GM23338 (cell line): ENCODE measurements at regions not wholly inside any gene's neighbourhood (a gene's known extent, or its start where the extent isn't known, plus 50 kb on each side); places are given as distances from the start of the nearest gene placed in this dataset.

Experiments
- ATAC-seq: fragments of 200-7000 bp; cut with Tn5 transposase; 3 replicates; pipeline ENCODE4 v1.9.1; 2020
- DNase-seq: peaks from one replicate; pipeline ENCODE4 v3.0.0-alpha.2; 2015; ENCODE audit warnings: low spot score
- H2AFZ ChIP-seq: fragments of 200-600 bp; sonication (generic); 2 replicates; pipeline ENCODE4 v1.8.0; 2016; ENCODE audit warnings: antibody characterized with exemption, mild to moderate bottlenecking, moderate library complexity
- H3F3A ChIP-seq: fragments of 200-600 bp; sonication (generic); replicated peaks from 2 replicates; pipeline ENCODE4 v1.8.0; 2017; ENCODE audit warnings: antibody characterized with exemption, mixed run types, low read depth
- H3K27ac ChIP-seq: fragments of 200-600 bp; sonication (generic); 2 replicates; pipeline ENCODE4 v1.6.1; 2016; ENCODE audit warnings: low read depth
- H3K27me3 ChIP-seq: fragments of 200-600 bp; sonication (generic); 2 replicates; pipeline ENCODE4 v1.8.0; 2016; ENCODE audit warnings: mild to moderate bottlenecking, mixed run types, moderate library complexity; ENCODE audit not compliant: insufficient read depth
- H3K36me3 ChIP-seq: fragments of 200-600 bp; sonication (generic); 2 replicates; pipeline ENCODE4 v1.8.0; 2016; ENCODE audit warnings: mild to moderate bottlenecking; ENCODE audit not compliant: insufficient read depth
- H3K4me1 ChIP-seq: fragments of 200-600 bp; sonication (generic); 2 replicates; pipeline ENCODE4 v1.8.0; 2016; ENCODE audit warnings: mild to moderate bottlenecking, moderate library complexity; ENCODE audit not compliant: insufficient read depth
- H3K4me2 ChIP-seq: fragments of 200-600 bp; sonication (generic); 2 replicates; pipeline ENCODE4 v1.7.1; 2017; ENCODE audit warnings: mixed run types
- H3K4me3 ChIP-seq: fragments of 200-600 bp; sonication (generic); 2 replicates; pipeline ENCODE4 v1.6.1; 2016; ENCODE audit warnings: mixed run types
- H3K79me2 ChIP-seq: fragments of 200-600 bp; sonication (generic); replicated peaks from 2 replicates; pipeline ENCODE4 v1.8.0; 2017; ENCODE audit warnings: mild to moderate bottlenecking; ENCODE audit not compliant: insufficient read depth
- H3K9me2 ChIP-seq: fragments of 200-600 bp; sonication (generic); 2 replicates; pipeline ENCODE4 v1.8.0; 2017; ENCODE audit not compliant: insufficient read depth
- H4K20me1 ChIP-seq: fragments of 200-600 bp; sonication (generic); replicated peaks from 2 replicates; pipeline ENCODE4 v1.8.0; 2017; ENCODE audit warnings: mild to moderate bottlenecking; ENCODE audit not compliant: insufficient read depth
- H3K27ac Mint-ChIP-seq: 2 replicates; pipeline ENCODE4 v1.8.0; 2020; ENCODE audit warnings: inconsistent platforms, mild to moderate bottlenecking, moderate library complexity, mixed read lengths
- H3K27me3 Mint-ChIP-seq: 3 replicates; pipeline ENCODE4 v1.8.0; 2022; ENCODE audit warnings: low read depth, mild to moderate bottlenecking, moderate library complexity, mixed read lengths, inconsistent platforms; ENCODE audit not compliant: insufficient read depth, poor library complexity
- H3K36me3 Mint-ChIP-seq: 3 replicates; pipeline ENCODE4 v1.8.0; 2021; ENCODE audit warnings: low read depth, mild to moderate bottlenecking, inconsistent platforms, moderate library complexity, mixed read lengths
- H3K4me1 Mint-ChIP-seq: 3 replicates; pipeline ENCODE4 v1.8.0; 2020; ENCODE audit warnings: mild to moderate bottlenecking, inconsistent platforms, mixed read lengths
- H3K4me3 Mint-ChIP-seq: 3 replicates; pipeline ENCODE4 v1.8.0; 2021; ENCODE audit warnings: moderate library complexity, mild to moderate bottlenecking, inconsistent platforms, mixed read lengths
- H3K9me3 Mint-ChIP-seq: 3 replicates; pipeline ENCODE4 v1.8.0; 2020; ENCODE audit warnings: moderate library complexity, mild to moderate bottlenecking, inconsistent platforms, mixed read lengths
- CREB1 ChIP-seq: fragments of 250-450 bp; sonication (Bioruptor Pico); IDR thresholded peaks from 2 replicates; pipeline ENCODE4 v1.5.0; 2020; ENCODE audit warnings: low read depth, mild to moderate bottlenecking, moderate library complexity
- ETS1 ChIP-seq: IDR thresholded peaks from 2 replicates; pipeline ENCODE4 v1.6.1; 2016; ENCODE audit warnings: antibody characterized with exemption
- EZH2 ChIP-seq: fragments of 200-600 bp; sonication (generic); IDR thresholded peaks from one replicate; pipeline ENCODE4 v1.8.0; 2017; ENCODE audit warnings: antibody characterized with exemption, mild to moderate bottlenecking, low read depth; ENCODE audit not compliant: unreplicated experiment
- EZH2phosphoT487 ChIP-seq: fragments of 200-600 bp; sonication (generic); IDR thresholded peaks from one replicate; pipeline ENCODE4 v1.8.1; 2018; ENCODE audit warnings: antibody characterized with exemption; ENCODE audit not compliant: unreplicated experiment
- JUNB ChIP-seq: IDR thresholded peaks from one replicate; pipeline ENCODE4 v1.6.1; 2016; ENCODE audit warnings: antibody characterized with exemption; ENCODE audit not compliant: unreplicated experiment
- NANOG ChIP-seq: IDR thresholded peaks from 2 replicates; pipeline ENCODE4 v1.6.1; 2016; ENCODE audit warnings: antibody characterized with exemption, borderline replicate concordance
- POLR2AphosphoS5 ChIP-seq: IDR thresholded peaks from 2 replicates; pipeline ENCODE4 v1.6.1; 2016; ENCODE audit warnings: antibody characterized with exemption, low read depth
- REST ChIP-seq: IDR thresholded peaks from one replicate; pipeline ENCODE4 v1.6.1; 2018; ENCODE audit warnings: antibody characterized with exemption; ENCODE audit not compliant: unreplicated experiment
- STAT1 ChIP-seq: IDR thresholded peaks from one replicate; pipeline ENCODE4 v1.6.1; 2016; ENCODE audit warnings: antibody characterized with exemption; ENCODE audit not compliant: unreplicated experiment
- ZNF114 ChIP-seq: fragments of 250-450 bp; sonication (Bioruptor Pico); IDR thresholded peaks from 2 replicates; pipeline ENCODE4 v1.5.0; 2020; ENCODE audit warnings: mild to moderate bottlenecking, moderate library complexity
- ZNF331 ChIP-seq: fragments of 250-450 bp; sonication (Bioruptor Pico); IDR thresholded peaks from 2 replicates; pipeline ENCODE4 v1.5.0; 2020; ENCODE audit warnings: low read depth, mild to moderate bottlenecking, moderate library complexity

- peaks cover 53% of the 10 kb centered on the region for H3K36me3 Mint-ChIP-seq
- Histone ChIP-seq H3F3A (no peaks in the 10 kb centered on the region), H3K4me2 (no peak overlapping the region), H3K27ac (no peak overlapping the region), H2AFZ (no peak overlapping the region), H3K27me3 (peaks cover 20% of the 10 kb centered on the region), H3K4me1 (no peaks in the 10 kb centered on the region), H3K4me3 (no peak overlapping the region), H4K20me1 (no peaks in the 10 kb centered on the region), H3K36me3 (no peaks in the 10 kb centered on the region), H3K9me2 (no peaks in the 10 kb centered on the region), H3K79me2 (no peaks in the 10 kb centered on the region)
- ATAC-seq (no peak), DNase-seq (no peak)
- TF ChIP-seq POLR2AphosphoS5 (no peak), EZH2 (no peak), REST (no peak), ZNF114 (CRISPR knock-in tag) (no peak), ETS1 (no peak), EZH2phosphoT487 (no peak)
- peaks cover 6% of the 10 kb centered on the region for H3K27me3 Mint-ChIP-seq
- H3K27ac Mint-ChIP-seq = no peak overlapping the region
- peaks cover 70% of the 10 kb centered on the region for H3K9me3 Mint-ChIP-seq
- H3K4me3 Mint-ChIP-seq = no peak overlapping the region
- no peaks in the 10 kb centered on the region for H3K4me1 Mint-ChIP-seq
Measured at GRCh38 chr10:83753490-83753889, 385.8 kb upstream of the GHITM start.

- H3K9me3 Mint-ChIP-seq = peaks cover 57% of the 10 kb centered on the region
- no peak for TF ChIP-seq NANOG
- no peak for TF ChIP-seq EZH2
- TF ChIP-seq JUNB = no peak
- TF ChIP-seq ZNF114 (CRISPR knock-in tag) = no peak
- no peak for TF ChIP-seq EZH2phosphoT487
- TF ChIP-seq CREB1 (CRISPR knock-in tag) = no peak
- no peak for TF ChIP-seq REST
- no peak for TF ChIP-seq POLR2AphosphoS5
- no peak for TF ChIP-seq ETS1
- no peak for TF ChIP-seq STAT1
- no peak for TF ChIP-seq ZNF331 (CRISPR knock-in tag)
Measured at GRCh38 chr10:83754857-83755256, 384.5 kb upstream of the GHITM start.

More at GRCh38 chr10:83754857-83755256, 384.5 kb upstream of the GHITM start:
- no peak for ATAC-seq
- Mint-ChIP-seq H3K27ac (no peak overlapping the region), H3K4me3 (no peak overlapping the region), H3K27me3 (peaks cover 13% of the 10 kb centered on the region), H3K36me3 (peaks cover 46% of the 10 kb centered on the region), H3K4me1 (peaks cover 5% of the 10 kb centered on the region)
- peaks cover 34% of the 10 kb centered on the region for H3K27me3 ChIP-seq
- peaks cover 10% of the 10 kb centered on the region; the same call in 1 of the 2 replicates for H3K4me1 ChIP-seq
- H3K27ac ChIP-seq = no peak overlapping the region
- no peaks in the 10 kb centered on the region for H4K20me1 ChIP-seq
- H2AFZ ChIP-seq = no peak overlapping the region
- no peaks in the 10 kb centered on the region for H3K9me2 ChIP-seq
- no peaks in the 10 kb centered on the region for H3K79me2 ChIP-seq
- H3K4me3 ChIP-seq = no peak overlapping the region
- no peaks in the 10 kb centered on the region for H3K36me3 ChIP-seq
- DNase-seq = no peak
- H3K4me2 ChIP-seq = no peak overlapping the region
- no peaks in the 10 kb centered on the region for H3F3A ChIP-seq
